ENCODE measurements at regions not wholly inside any gene's neighbourhood (a gene's known extent, or its start where the extent isn't known, plus 50 kb on each side); places are given as distances from the start of the nearest gene placed in this dataset.
A peak's percentile ranks its signal among the peaks of the same experiment; 100 is the strongest.

- intact Hi-C loops (cut with micrococcal nuclease; ENCODE audit: unreplicated experiment) = no loop called here
- Histone ChIP-seq H3K9me3 (ENCODE audit: low read depth, low read length, poor library complexity, severe bottlenecking) (no peaks in the 10 kb centered on the region), H3K36me3 (ENCODE audit: insufficient read depth, low read length, poor library complexity, severe bottlenecking) (no peaks in the 10 kb centered on the region), H3K27ac (ENCODE audit: low read depth, low read length, poor library complexity, severe bottlenecking) (no peak overlapping the region), H3K4me3 (ENCODE audit: low read depth, low read length, poor library complexity, severe bottlenecking) (no peak overlapping the region), H3K4me1 (ENCODE audit: insufficient read depth, low read length, poor library complexity, severe bottlenecking) (no peaks in the 10 kb centered on the region), H3K27me3 (replicated peaks; ENCODE audit: insufficient read depth, low read depth, low read length, poor library complexity) (no peaks in the 10 kb centered on the region)
- POLR2A ChIA-PET (ENCODE audit: low non-redundant PET) = no interaction called here
- CTCF ChIA-PET = no interaction called here
- BruUV-seq (replicated peaks) = no TSS peak
- no peak for TF ChIP-seq EZH2 (IDR thresholded peaks at IDR 0.05; ENCODE audit: borderline replicate concordance, low read depth, low read length, poor library complexity, severe bottlenecking)
- no peak for TF ChIP-seq CTCF (conservative IDR thresholded peaks at IDR 0.05; ENCODE audit: low read depth, low read length)
- peak; percentile 45 for DNase-seq (ENCODE audit: low spot score)
These were observed 321.8 kb downstream of the ZEB2 start for GRCh38 chr2:144198116-144198515.

GRCh38 chr2:144194326-144195071 is 325.4 kb downstream of the ZEB2 start:
- no peaks in the 10 kb centered on the region for H3K9me3 ChIP-seq (ENCODE audit: low read depth, low read length, poor library complexity, severe bottlenecking)
- no peak overlapping the region for H3K4me3 ChIP-seq (ENCODE audit: low read depth, low read length, poor library complexity, severe bottlenecking)
- BruUV-seq (replicated peaks) = no TSS peak
- no peaks in the 10 kb centered on the region for H3K27me3 ChIP-seq (replicated peaks; ENCODE audit: insufficient read depth, low read depth, low read length, poor library complexity)
- POLR2A ChIA-PET (ENCODE audit: low non-redundant PET) = no interaction called here
- CTCF ChIA-PET = no interaction called here
- no peaks in the 10 kb centered on the region for H3K4me1 ChIP-seq (ENCODE audit: insufficient read depth, low read length, poor library complexity, severe bottlenecking)
- DNase-seq (ENCODE audit: low spot score) = no peak
- TF ChIP-seq EZH2 (IDR thresholded peaks at IDR 0.05; ENCODE audit: borderline replicate concordance, low read depth, low read length, poor library complexity, severe bottlenecking) (no peak), CTCF (conservative IDR thresholded peaks at IDR 0.05; ENCODE audit: low read depth, low read length) (no peak)
- intact Hi-C loops (cut with micrococcal nuclease; ENCODE audit: unreplicated experiment) = no loop called here
- no peaks in the 10 kb centered on the region for H3K36me3 ChIP-seq (ENCODE audit: insufficient read depth, low read length, poor library complexity, severe bottlenecking)
- H3K27ac ChIP-seq (ENCODE audit: low read depth, low read length, poor library complexity, severe bottlenecking) = no peak overlapping the region

- H3K4me3 ChIP-seq (ENCODE audit: low read depth, low read length, poor library complexity, severe bottlenecking) = no peak overlapping the region
- H3K9me3 ChIP-seq (ENCODE audit: low read depth, low read length, poor library complexity, severe bottlenecking) = no peaks in the 10 kb centered on the region
- ChIA-PET POLR2A (ENCODE audit: low non-redundant PET) (no interaction called here), CTCF (no interaction called here)
- DNase-seq (ENCODE audit: low spot score) = no peak
- TF ChIP-seq EZH2 (IDR thresholded peaks at IDR 0.05; ENCODE audit: borderline replicate concordance, low read depth, low read length, poor library complexity, severe bottlenecking) (no peak), CTCF (conservative IDR thresholded peaks at IDR 0.05; ENCODE audit: low read depth, low read length) (no peak)
- H3K27me3 ChIP-seq (replicated peaks; ENCODE audit: insufficient read depth, low read depth, low read length, poor library complexity) = no peaks in the 10 kb centered on the region
- H3K36me3 ChIP-seq (ENCODE audit: insufficient read depth, low read length, poor library complexity, severe bottlenecking) = no peaks in the 10 kb centered on the region
- intact Hi-C loops (cut with micrococcal nuclease; ENCODE audit: unreplicated experiment) = no loop called here
- no TSS peak for BruUV-seq (replicated peaks)
- H3K4me1 ChIP-seq (ENCODE audit: insufficient read depth, low read length, poor library complexity, severe bottlenecking) = no peaks in the 10 kb centered on the region
- no peak overlapping the region for H3K27ac ChIP-seq (ENCODE audit: low read depth, low read length, poor library complexity, severe bottlenecking)
These were observed 328.9 kb downstream of the ZEB2 start for GRCh38 chr2:144190908-144191605.
